WERI-Rb-1 (cell line): ENCODE measurements at regions not wholly inside any gene's neighbourhood (a gene's known extent, or its start where the extent isn't known, plus 50 kb on each side); places are given as distances from the start of the nearest gene placed in this dataset.
A peak's percentile ranks its signal among the peaks of the same experiment; 100 is the strongest.

Source experiments
- DNase-seq: peaks from one replicate; pipeline ENCODE4 v3.0.0-alpha.2; 2020
- H3K27ac ChIP-seq: fragments of 250-450 bp; sonication (Bioruptor Pico); 2 replicates; pipeline ENCODE4 v1.5.1; 2020; ENCODE audit warnings: mild to moderate bottlenecking, moderate library complexity
- H3K27me3 ChIP-seq: fragments of 250-450 bp; sonication (Bioruptor Pico); 2 replicates; pipeline ENCODE4 v1.5.1; 2021; ENCODE audit warnings: mild to moderate bottlenecking, low read depth, moderate library complexity; ENCODE audit not compliant: insufficient read depth, severe bottlenecking
- H3K36me3 ChIP-seq: fragments of 250-450 bp; sonication (Bioruptor Pico); 2 replicates; pipeline ENCODE4 v1.5.1; 2020; ENCODE audit warnings: mild to moderate bottlenecking, moderate library complexity
- H3K4me3 ChIP-seq: 2 replicates; pipeline ENCODE4 v1.5.1; 2011; ENCODE audit warnings: low read depth, mild to moderate bottlenecking, control low read depth, low read length
- H3K9me3 ChIP-seq: fragments of 250-450 bp; sonication (Bioruptor Pico); 2 replicates; pipeline ENCODE4 v1.5.1; 2021; ENCODE audit warnings: mild to moderate bottlenecking, moderate library complexity; ENCODE audit not compliant: severe bottlenecking
- TF ChIP-seq, protein P1 (sequence below): IDR thresholded peaks from 2 replicates; pipeline ENCODE4 v1.5.1; 2011; ENCODE audit warnings: low read depth, mild to moderate bottlenecking, control low read depth, inconsistent platforms, low read length

- H3K27ac ChIP-seq: no peak overlapping the region
- H3K36me3 ChIP-seq: no peaks in the 10 kb centered on the region
- no peak overlapping the region for H3K4me3 ChIP-seq
- TF ChIP-seq, protein P1, sequence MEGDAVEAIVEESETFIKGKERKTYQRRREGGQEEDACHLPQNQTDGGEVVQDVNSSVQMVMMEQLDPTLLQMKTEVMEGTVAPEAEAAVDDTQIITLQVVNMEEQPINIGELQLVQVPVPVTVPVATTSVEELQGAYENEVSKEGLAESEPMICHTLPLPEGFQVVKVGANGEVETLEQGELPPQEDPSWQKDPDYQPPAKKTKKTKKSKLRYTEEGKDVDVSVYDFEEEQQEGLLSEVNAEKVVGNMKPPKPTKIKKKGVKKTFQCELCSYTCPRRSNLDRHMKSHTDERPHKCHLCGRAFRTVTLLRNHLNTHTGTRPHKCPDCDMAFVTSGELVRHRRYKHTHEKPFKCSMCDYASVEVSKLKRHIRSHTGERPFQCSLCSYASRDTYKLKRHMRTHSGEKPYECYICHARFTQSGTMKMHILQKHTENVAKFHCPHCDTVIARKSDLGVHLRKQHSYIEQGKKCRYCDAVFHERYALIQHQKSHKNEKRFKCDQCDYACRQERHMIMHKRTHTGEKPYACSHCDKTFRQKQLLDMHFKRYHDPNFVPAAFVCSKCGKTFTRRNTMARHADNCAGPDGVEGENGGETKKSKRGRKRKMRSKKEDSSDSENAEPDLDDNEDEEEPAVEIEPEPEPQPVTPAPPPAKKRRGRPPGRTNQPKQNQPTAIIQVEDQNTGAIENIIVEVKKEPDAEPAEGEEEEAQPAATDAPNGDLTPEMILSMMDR: no peak
- no peaks in the 10 kb centered on the region for H3K9me3 ChIP-seq
- no peaks in the 10 kb centered on the region for H3K27me3 ChIP-seq
- no peak for DNase-seq
These were observed 101.7 kb upstream of the SASH1 start for GRCh38 chr6:148240861-148241477.

- no peaks in the 10 kb centered on the region for H3K9me3 ChIP-seq
- H3K27ac ChIP-seq: no peak overlapping the region
- DNase-seq: no peak
- H3K36me3 ChIP-seq: no peaks in the 10 kb centered on the region
- TF ChIP-seq, protein P1: no peak
- H3K27me3 ChIP-seq: no peaks in the 10 kb centered on the region
- no peak overlapping the region for H3K4me3 ChIP-seq
These were observed 100.5 kb upstream of the SASH1 start for GRCh38 chr6:148242180-148242579.

DNA sequence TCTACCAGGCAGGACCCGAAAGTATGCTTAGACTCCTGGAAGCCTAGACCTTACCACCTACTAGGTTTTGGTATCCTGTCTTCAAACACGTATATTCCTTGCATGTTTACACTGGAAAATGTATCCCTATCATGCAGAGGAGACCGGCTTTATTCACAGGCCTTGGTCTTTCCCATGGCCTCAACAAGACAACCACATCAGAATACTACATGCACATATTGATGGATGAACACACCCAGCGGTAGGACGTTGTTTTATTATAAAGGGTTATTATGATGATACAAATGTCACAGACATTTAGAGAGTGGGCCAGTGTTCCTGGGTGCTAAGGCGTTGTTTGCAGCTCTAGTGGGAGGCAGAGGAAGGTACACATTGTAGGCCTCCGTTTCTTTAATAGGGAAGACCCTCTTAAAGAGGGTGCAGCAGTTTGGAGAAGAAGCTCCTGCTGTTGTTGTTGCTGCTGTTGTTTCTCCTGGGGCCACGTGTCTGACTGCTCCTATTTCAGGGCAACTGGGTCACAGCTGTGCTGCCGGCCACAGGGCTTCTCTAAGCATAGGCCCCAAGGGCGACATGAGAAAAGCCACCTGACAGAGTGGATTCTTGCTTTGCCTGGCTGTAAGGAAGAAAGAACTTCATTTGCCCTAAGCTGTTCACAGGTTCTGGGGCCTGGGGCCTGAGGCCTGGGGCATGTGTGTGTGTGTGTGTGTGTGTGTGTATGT, 98.3 kb upstream of the SASH1 start:
- no peak for DNase-seq
- no peak overlapping the region for H3K27ac ChIP-seq

DNA sequence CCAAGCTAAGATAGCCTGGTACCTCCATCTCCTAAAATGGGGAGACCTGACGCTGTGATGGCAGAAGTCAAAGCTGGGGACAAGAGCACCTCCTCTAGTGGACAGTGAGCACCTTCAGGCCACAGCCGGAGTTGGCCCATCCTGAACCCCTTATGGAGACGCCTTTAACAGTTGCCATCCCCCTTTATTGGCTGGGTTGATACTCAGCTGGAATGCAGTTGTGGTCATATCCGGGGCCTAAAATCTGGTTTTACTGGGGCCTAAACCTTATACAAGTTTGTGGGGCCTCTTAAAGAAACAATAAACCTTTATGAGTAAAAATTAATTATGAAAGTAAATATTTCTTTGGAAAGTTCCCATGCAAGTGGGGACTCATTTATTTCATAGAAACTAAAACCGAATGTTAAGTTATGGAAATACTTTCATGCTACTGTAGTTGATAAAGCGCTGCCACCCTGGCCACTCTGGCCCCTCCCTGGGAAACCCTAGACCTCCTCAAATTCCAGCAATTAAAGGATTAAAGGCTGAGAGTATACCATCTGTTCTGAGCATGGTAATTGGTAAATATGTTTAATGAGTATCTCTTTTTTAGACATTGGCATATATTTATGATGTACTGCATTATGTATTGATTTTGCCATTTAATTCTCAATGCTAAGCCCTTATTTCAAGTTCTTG, 95.1 kb upstream of the SASH1 start:
- H3K36me3 ChIP-seq: no peaks in the 10 kb centered on the region
- DNase-seq: peak; percentile 62
- H3K27me3 ChIP-seq: no peaks in the 10 kb centered on the region

More for the DNA sequence above, 98.3 kb upstream of the SASH1 start:
- Histone ChIP-seq H3K27me3 (no peaks in the 10 kb centered on the region), H3K4me3 (no peak overlapping the region), H3K36me3 (no peaks in the 10 kb centered on the region), H3K9me3 (no peaks in the 10 kb centered on the region)
- TF ChIP-seq, protein P1: no peak

DNA sequence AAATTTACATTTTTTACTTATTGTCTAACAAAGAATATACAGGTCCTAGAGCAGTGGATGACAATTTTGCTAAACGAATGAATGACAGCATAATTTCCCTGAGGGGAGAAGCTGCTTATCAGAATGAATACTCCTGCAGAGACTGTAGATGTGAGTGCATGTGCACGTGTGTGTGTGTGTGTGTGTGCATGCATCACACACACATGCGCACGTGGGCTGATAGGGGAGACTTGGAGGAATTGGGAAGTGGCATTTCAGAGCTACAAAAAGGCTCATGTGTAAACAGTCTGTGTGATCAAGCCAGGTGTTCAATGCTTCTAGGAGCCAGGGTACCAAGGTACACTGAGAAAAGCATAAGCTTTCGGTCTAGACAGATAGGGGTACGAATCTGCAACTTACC, 93.5 kb upstream of the SASH1 start:
- TF ChIP-seq, protein P1: no peak
- DNase-seq: no peak
- H3K27me3 ChIP-seq: no peaks in the 10 kb centered on the region
- H3K9me3 ChIP-seq: no peaks in the 10 kb centered on the region
- H3K36me3 ChIP-seq: no peaks in the 10 kb centered on the region
- H3K27ac ChIP-seq: peak overlapping the region; percentile 68
- H3K4me3 ChIP-seq: no peak overlapping the region

More for the DNA sequence above, 95.1 kb upstream of the SASH1 start:
- Histone ChIP-seq H3K4me3 (no peak overlapping the region), H3K27ac (peak overlapping the region; percentile 68), H3K9me3 (no peaks in the 10 kb centered on the region)
- TF ChIP-seq, protein P1: peak; percentile 27; the same call in 1 of the 2 replicates
